Activated naive CD8-positive, alpha-beta T cell treated with anti-CD3 and anti-CD28 coated beads, Interleukin-2, amount 50 U/mL, for 16 hours (primary cell): ENCODE measurements at regions not wholly inside any gene's neighbourhood (a gene's known extent, or its start where the extent isn't known, plus 50 kb on each side); places are given as distances from the start of the nearest gene placed in this dataset.

ENCODE experiments used
- DNase-seq: peaks from one replicate; pipeline ENCODE4 v3.0.0-alpha.2; 2020; ENCODE audit warnings: low read depth, low spot score

GRCh38 chr21:14869984-14870852, 194.6 kb downstream of the NRIP1 start:
- no peak for DNase-seq

GRCh38 chr21:14866859-14867765, 197.7 kb downstream of the NRIP1 start:
- DNase-seq: no peak

GRCh38 chr21:14864211-14865021, 200.4 kb downstream of the NRIP1 start:
- no peak for DNase-seq

DNA sequence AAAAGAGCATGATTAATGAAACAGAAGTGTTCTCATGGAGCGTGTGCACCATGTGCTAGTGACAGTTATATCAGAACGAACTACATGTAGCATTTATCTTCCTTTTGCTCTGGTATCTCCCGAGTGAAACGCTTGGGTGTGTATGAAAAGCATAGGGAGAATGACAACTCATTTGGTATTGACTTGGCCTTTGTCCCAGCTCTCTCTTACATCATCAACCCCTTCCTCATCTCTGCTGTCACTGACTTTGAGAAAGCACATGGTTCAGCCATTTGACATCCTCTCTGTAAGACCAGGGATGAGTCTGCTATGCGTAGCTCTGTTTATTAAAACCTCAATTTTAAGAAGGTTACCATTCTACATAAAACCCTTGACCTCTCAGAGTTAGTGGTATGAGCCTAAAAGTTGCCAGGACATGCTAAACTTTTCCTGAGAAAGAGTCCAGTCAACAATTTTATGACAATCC, 201.0 kb downstream of the NRIP1 start:
- no peak for DNase-seq

GRCh38 chr21:14862794-14863720, 201.7 kb downstream of the NRIP1 start:
- DNase-seq: no peak

GRCh38 chr21:14858311-14858710, 206.5 kb downstream of the NRIP1 start:
- DNase-seq: no peak

- DNase-seq: no peak
Observed at GRCh38 chr21:14857529-14857928, 207.3 kb downstream of the NRIP1 start.

GRCh38 chr21:14850394-14850793, 214.4 kb downstream of the NRIP1 start:
- DNase-seq: no peak

DNA sequence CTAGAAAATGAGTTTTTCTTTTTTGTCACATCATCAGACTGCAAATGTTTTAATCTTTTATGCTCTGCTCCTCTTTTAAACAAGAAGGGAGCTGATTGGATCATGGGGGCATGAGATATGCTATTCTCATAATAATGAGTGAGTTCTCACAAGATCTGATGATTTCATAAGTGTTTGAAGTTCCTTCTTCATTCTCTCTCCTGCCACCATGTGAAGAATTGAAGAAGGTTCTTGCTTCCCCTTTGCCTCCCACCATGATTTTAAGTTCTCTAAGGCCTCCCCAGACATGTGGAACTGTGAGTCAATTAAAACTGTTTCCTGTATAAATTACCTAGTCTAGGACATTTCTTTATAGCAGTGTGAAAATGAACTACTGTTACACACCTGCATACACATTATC, 218.2 kb downstream of the NRIP1 start:
- no peak for DNase-seq

DNA sequence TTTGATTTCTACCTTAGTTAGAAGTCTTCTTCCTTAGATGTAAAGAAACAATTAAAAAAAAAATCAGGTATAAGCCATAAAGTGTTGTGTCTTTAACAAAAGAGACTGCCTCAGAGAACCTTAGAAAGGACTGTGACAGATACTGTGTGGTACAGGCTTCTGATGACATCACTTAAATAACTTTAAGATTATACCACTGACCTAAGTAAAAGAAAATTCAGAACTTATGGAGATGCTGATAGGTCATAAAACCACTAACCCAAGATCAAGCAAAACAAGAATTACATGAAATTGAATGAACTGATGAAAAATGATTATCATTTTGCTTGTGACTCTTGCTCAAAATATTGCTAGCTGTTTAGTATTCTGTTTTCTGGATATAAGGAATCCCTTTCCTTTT, 220.8 kb downstream of the NRIP1 start:
- DNase-seq: no peak

- DNase-seq: no peak
Observed at GRCh38 chr21:14842601-14843000, 222.2 kb downstream of the NRIP1 start.

DNA sequence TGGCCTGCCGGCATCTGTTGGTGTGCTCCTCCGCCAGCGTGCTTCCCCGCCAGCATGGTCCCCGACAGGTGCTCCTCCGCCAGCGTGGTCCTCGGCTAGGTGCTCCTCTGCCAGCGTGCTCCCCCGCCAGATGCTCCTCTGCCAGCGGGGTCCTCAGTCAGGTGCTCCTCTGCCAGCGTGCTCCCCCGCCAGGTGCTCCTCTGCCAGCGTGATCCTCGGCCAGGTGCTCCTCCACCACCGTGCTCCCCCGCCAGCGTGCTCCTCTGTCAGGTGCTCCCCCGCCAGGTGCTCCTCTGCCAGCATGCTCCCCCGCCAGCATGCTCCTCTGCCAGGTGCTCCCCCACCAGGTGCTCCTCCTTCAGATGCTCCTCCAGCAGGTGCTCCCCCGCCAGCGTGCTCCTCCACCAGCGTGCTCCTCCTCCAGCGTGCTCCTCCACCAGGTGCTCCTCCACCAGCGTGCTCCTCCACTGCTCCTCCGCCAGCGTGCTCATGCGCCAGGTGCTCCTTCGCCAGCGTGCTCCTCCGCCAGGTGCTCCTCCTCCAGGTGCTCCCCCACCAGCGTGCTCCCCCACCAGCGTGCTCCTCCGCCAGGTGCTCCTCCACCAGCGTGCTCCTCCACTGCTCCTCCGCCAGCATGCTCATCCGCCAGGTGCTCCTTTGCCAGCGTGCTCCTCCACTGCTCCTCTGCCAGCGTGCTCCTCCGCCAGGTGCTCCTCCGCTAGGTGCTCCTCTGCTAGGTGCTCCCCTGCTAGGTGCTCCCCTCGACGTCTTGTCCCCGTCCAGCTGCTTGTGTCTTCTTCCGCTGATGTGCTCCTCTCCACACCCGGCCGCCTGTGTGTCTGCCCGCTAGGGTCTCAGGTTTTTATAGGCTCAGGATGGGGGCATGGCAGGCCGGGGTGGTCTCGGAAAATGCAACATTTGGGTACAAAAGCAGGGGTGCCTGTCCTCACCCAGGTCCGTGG, 223.0 kb downstream of the NRIP1 start:
- DNase-seq: no peak

DNA sequence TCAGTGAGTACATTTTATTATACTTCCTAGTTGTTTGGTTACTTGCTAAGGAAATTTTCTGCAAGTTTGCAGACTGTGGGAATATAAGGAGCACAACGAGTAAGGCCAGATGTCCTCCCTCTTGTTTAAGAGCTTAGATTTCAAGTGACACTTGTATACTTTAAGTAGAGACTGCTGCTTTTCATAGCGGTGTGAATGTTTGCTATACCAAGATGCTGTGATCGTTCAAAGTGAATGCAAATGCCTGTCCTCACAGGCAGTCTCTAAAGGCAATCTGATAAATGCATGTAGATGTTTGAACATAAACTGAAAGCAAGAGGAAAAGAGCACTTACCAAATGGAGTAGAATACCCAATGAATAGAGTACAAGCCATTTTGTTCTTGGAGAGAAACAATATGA, 226.4 kb downstream of the NRIP1 start:
- DNase-seq: no peak

DNA sequence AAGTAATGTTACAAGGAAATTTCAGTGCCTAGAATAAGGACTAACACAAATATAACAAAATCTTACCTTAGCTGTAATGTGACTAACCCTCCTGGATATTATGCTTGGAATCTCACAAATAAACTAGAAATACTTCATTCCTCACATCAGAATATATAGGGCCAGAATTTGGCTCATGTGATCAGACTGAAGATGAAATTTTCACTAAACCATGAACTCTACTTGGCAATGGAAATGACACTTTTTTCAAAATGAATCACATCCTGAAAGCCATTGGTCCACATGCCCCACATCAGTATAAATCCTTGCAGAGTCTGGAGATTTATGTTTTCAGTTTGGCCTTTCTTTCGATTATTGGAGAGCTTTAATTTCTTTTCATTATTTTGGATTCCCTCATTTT, 227.8 kb downstream of the NRIP1 start:
- DNase-seq: no peak

GRCh38 chr21:14833666-14834351, 231.0 kb downstream of the NRIP1 start:
- DNase-seq: no peak

DNA sequence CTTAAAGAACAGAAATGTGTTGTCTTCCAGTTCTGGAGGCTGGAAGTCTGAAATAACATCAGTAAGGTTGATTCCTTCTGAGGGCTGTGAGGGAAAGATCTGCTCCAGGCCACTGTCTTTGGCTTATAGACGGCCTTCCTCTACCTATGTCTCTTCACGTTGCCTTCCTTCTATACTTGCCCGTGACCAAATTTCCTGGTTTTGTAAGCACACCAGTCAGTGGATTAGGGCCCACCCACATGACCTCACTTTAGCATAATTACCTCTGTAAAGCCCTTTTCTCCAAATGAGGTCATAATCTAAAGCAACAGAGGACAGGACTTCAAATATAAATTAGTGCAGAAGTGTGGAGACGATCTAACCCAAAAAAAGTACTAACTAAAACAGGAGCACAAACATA, 231.6 kb downstream of the NRIP1 start:
- DNase-seq: no peak

- no peak for DNase-seq
Observed at GRCh38 chr21:14830307-14830706, 234.5 kb downstream of the NRIP1 start.

DNA sequence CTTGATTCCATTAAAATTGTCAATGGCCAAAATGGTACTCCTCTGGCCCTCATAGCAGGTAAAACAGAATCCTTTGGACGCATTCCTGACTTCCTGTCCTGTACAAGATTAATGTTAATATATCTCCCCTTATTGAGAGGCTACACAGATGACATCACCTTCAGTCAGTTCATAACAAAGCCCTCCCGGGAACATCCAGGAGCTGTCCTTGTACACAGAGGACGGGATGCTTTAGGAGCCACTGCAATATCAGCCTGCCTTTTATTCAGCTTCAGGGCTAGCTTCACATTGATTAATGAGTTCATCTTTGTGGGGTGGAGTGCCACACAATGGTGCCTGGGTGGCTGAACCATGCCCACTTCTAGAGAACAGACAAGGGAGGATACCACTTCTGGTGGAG, 235.1 kb downstream of the NRIP1 start:
- DNase-seq: no peak

GRCh38 chr21:14827468-14827867, 237.3 kb downstream of the NRIP1 start:
- DNase-seq: no peak
